Neural cell (in vitro differentiated cells): ENCODE measurements at regions not wholly inside any gene's neighbourhood (a gene's known extent, or its start where the extent isn't known, plus 50 kb on each side); places are given as distances from the start of the nearest gene placed in this dataset.

ENCODE experiments used
- CTCF ChIP-seq: fragments of 450-650 bp; IDR thresholded peaks from 2 replicates; pipeline ENCODE4 v1.5.1; 2014; ENCODE audit warnings: antibody characterized with exemption, mild to moderate bottlenecking, moderate library complexity; ENCODE audit not compliant: poor library complexity, severe bottlenecking
- REST ChIP-seq: IDR thresholded peaks from 2 replicates; pipeline ENCODE4 v1.6.1; 2012; ENCODE audit warnings: borderline replicate concordance
- TAF1 ChIP-seq: IDR thresholded peaks from 2 replicates; pipeline ENCODE4 v1.6.1; 2012; ENCODE audit warnings: low read depth

- TF ChIP-seq CTCF (no peak), TAF1 (no peak), REST (no peak)
These were observed 424.2 kb upstream of the SLC35B3 start for GRCh38 chr6:8859501-8859900.
